ENCODE measurements at regions not wholly inside any gene's neighbourhood (a gene's known extent, or its start where the extent isn't known, plus 50 kb on each side); places are given as distances from the start of the nearest gene placed in this dataset.

GRCh38 chr11:34795641-34796040 lies 120.5 kb downstream of the APIP start:
- no peak overlapping the region for H2AFZ ChIP-seq (ENCODE audit: low read depth)
- H3K4me1 ChIP-seq (ENCODE audit: control insufficient read depth in 1 of 2, insufficient read depth in 2 of 2, low read depth in 1 of 2, low read length in 1 of 2), result no peaks in the 10 kb centered on the region
- H3K27ac ChIP-seq (ENCODE audit: low read depth in 2 of 2, low read length in 1 of 2), result no peak overlapping the region
- H3K9ac ChIP-seq, result no peak overlapping the region
- TF ChIP-seq MEF2A (IDR thresholded peaks at IDR 0.05; ENCODE audit: borderline replicate concordance, low read depth) (no peak), TEAD4 (IDR thresholded peaks at IDR 0.05; ENCODE audit: borderline replicate concordance, insufficient read depth) (no peak), ELF1 (IDR thresholded peaks at IDR 0.05) (no peak), GABPA (IDR thresholded peaks at IDR 0.05; ENCODE audit: low read depth) (no peak)
- H3K9me3 ChIP-seq, result no peaks in the 10 kb centered on the region
- DNase-seq, result no peak
- H3K79me2 ChIP-seq (ENCODE audit: insufficient read depth), result no peaks in the 10 kb centered on the region
- H3K27me3 ChIP-seq (ENCODE audit: insufficient read depth), result no peaks in the 10 kb centered on the region; the same call in 1 of the 2 replicates
- H3K4me2 ChIP-seq, result no peak overlapping the region
- no peak overlapping the region for H3K4me3 ChIP-seq (ENCODE audit: low read depth in 2 of 2, low read length in 1 of 2)
- H3K36me3 ChIP-seq (replicated peaks in 1 of 2; ENCODE audit: control insufficient read depth in 1 of 2, insufficient read depth in 2 of 2, low read length in 1 of 2), result no peaks in the 10 kb centered on the region
- CTCF ChIA-PET, result no interaction called here
- POLR2A ChIA-PET, result no interaction called here
- H4K20me1 ChIP-seq (ENCODE audit: insufficient read depth), result no peaks in the 10 kb centered on the region
- no peaks in the 10 kb centered on the region for H3K9me2 ChIP-seq
- no peaks in the 10 kb centered on the region for H3F3A ChIP-seq (replicated peaks; ENCODE audit: insufficient read depth)

- Histone ChIP-seq H3K36me3 (replicated peaks in 1 of 2; ENCODE audit: control insufficient read depth in 1 of 2, insufficient read depth in 2 of 2, low read length in 1 of 2) (no peaks in the 10 kb centered on the region), H3K9me3 (no peaks in the 10 kb centered on the region), H3F3A (replicated peaks; ENCODE audit: insufficient read depth) (no peaks in the 10 kb centered on the region), H3K79me2 (ENCODE audit: insufficient read depth) (no peaks in the 10 kb centered on the region), H3K9me2 (no peaks in the 10 kb centered on the region), H3K4me3 (ENCODE audit: low read depth in 2 of 2, low read length in 1 of 2) (no peak overlapping the region), H3K9ac (no peak overlapping the region), H3K4me1 (ENCODE audit: control insufficient read depth in 1 of 2, insufficient read depth in 2 of 2, low read depth in 1 of 2, low read length in 1 of 2) (no peaks in the 10 kb centered on the region), H3K27me3 (ENCODE audit: insufficient read depth) (no peaks in the 10 kb centered on the region; the same call in 1 of the 2 replicates), H4K20me1 (ENCODE audit: insufficient read depth) (no peaks in the 10 kb centered on the region), H3K4me2 (no peak overlapping the region), H3K27ac (ENCODE audit: low read depth in 2 of 2, low read length in 1 of 2) (no peak overlapping the region), H2AFZ (ENCODE audit: low read depth) (no peak overlapping the region)
- DNase-seq, result no peak
- CTCF ChIA-PET, result no interaction called here
- TF ChIP-seq FOXJ3 (CRISPR knock-in tag; IDR thresholded peaks at IDR 0.05) (no peak), RAD21 (IDR thresholded peaks at IDR 0.05; ENCODE audit: low read length) (no peak), IRF3 (IDR thresholded peaks at IDR 0.05; ENCODE audit: low read depth, low read length) (no peak), FOXM1 (IDR thresholded peaks at IDR 0.05; ENCODE audit: low read depth) (no peak), ZBTB33 (IDR thresholded peaks at IDR 0.05; ENCODE audit: borderline replicate concordance, low read depth) (no peak), POLR2AphosphoS5 (IDR thresholded peaks at IDR 0.05; ENCODE audit: low read depth, low read length) (no peak), MEF2A (IDR thresholded peaks at IDR 0.05; ENCODE audit: borderline replicate concordance, low read depth) (no peak), RCOR1 (IDR thresholded peaks at IDR 0.05; ENCODE audit: low read length) (no peak), GABPA (IDR thresholded peaks at IDR 0.05; ENCODE audit: low read depth) (no peak), MAX (IDR thresholded peaks at IDR 0.05; ENCODE audit: low read depth) (no peak), GATA2 (CRISPR knock-in tag; IDR thresholded peaks at IDR 0.05) (no peak), SIN3A (IDR thresholded peaks at IDR 0.05; ENCODE audit: borderline replicate concordance, low read depth, low read length) (no peak)
- POLR2A ChIA-PET, result no interaction called here
- 46% methylated on average over 3 of the region's 3 CpGs for WGBS (ENCODE audit: low lambda C conversion rate)
Observed at GRCh38 chr11:34794696-34795095, 121.5 kb downstream of the APIP start.
